Neuron (in vitro differentiated cells): ENCODE measurements at regions not wholly inside any gene's neighbourhood (a gene's known extent, or its start where the extent isn't known, plus 50 kb on each side); places are given as distances from the start of the nearest gene placed in this dataset.
A peak's percentile ranks its signal among the peaks of the same experiment; 100 is the strongest.

ENCODE experiments used
- H2AFZ ChIP-seq: one replicate; pipeline ENCODE4 v1.6.1; 2013; ENCODE audit warnings: low read depth, mild to moderate bottlenecking, inconsistent platforms, low read length, moderate library complexity
- H3K27me3 ChIP-seq: one replicate; pipeline ENCODE4 v1.6.1; 2013; ENCODE audit warnings: low read length; ENCODE audit not compliant: insufficient read depth
- H3K36me3 ChIP-seq: one replicate; pipeline ENCODE4 v1.6.1; 2013; ENCODE audit warnings: low read length; ENCODE audit not compliant: insufficient read depth
- H3K4me1 ChIP-seq: one replicate; pipeline ENCODE4 v1.6.1; 2013; ENCODE audit warnings: low read length; ENCODE audit not compliant: insufficient read depth
- H3K4me3 ChIP-seq: 2 replicates; pipeline ENCODE4 v1.5.1; 2013; ENCODE audit warnings: mild to moderate bottlenecking, low read length, moderate library complexity
- H3K9me3 ChIP-seq: one replicate; pipeline ENCODE4 v1.6.1; 2013; ENCODE audit warnings: low read length

GRCh38 chr3:41104147-41104546 lies 95.2 kb upstream of the CTNNB1 start:
- Histone ChIP-seq H2AFZ (no peak overlapping the region), H3K36me3 (no peaks in the 10 kb centered on the region), H3K27me3 (no peaks in the 10 kb centered on the region), H3K9me3 (no peaks in the 10 kb centered on the region), H3K4me3 (no peak overlapping the region), H3K4me1 (no peaks in the 10 kb centered on the region)

- Histone ChIP-seq H2AFZ (no peak overlapping the region), H3K4me1 (no peaks in the 10 kb centered on the region), H3K36me3 (no peaks in the 10 kb centered on the region), H3K27me3 (no peaks in the 10 kb centered on the region), H3K4me3 (no peak overlapping the region), H3K9me3 (no peaks in the 10 kb centered on the region)
Measured at GRCh38 chr3:41106691-41107090, 92.6 kb upstream of the CTNNB1 start.

- Histone ChIP-seq H3K36me3 (no peaks in the 10 kb centered on the region), H3K4me1 (no peaks in the 10 kb centered on the region), H3K9me3 (no peaks in the 10 kb centered on the region), H2AFZ (no peak overlapping the region), H3K27me3 (no peaks in the 10 kb centered on the region), H3K4me3 (no peak overlapping the region)
Measured at GRCh38 chr3:41111011-41111410, 88.3 kb upstream of the CTNNB1 start.

GRCh38 chr3:41112466-41112865 lies 86.8 kb upstream of the CTNNB1 start:
- Histone ChIP-seq H3K4me1 (no peaks in the 10 kb centered on the region), H3K27me3 (no peaks in the 10 kb centered on the region)

GRCh38 chr3:41115069-41115468 lies 84.2 kb upstream of the CTNNB1 start:
- no peak overlapping the region for H3K4me3 ChIP-seq
- H3K9me3 ChIP-seq = no peaks in the 10 kb centered on the region
- H2AFZ ChIP-seq = no peak overlapping the region
- no peaks in the 10 kb centered on the region for H3K36me3 ChIP-seq
- H3K4me1 ChIP-seq = no peaks in the 10 kb centered on the region
- no peaks in the 10 kb centered on the region for H3K27me3 ChIP-seq

More at GRCh38 chr3:41112466-41112865, 86.8 kb upstream of the CTNNB1 start:
- no peak overlapping the region for H2AFZ ChIP-seq
- no peak overlapping the region for H3K4me3 ChIP-seq
- H3K9me3 ChIP-seq = no peaks in the 10 kb centered on the region
- H3K36me3 ChIP-seq = no peaks in the 10 kb centered on the region

- Histone ChIP-seq H3K4me1 (no peaks in the 10 kb centered on the region), H3K9me3 (no peaks in the 10 kb centered on the region), H3K27me3 (no peaks in the 10 kb centered on the region), H2AFZ (no peak overlapping the region), H3K4me3 (no peak overlapping the region), H3K36me3 (no peaks in the 10 kb centered on the region)
Measured at GRCh38 chr3:41116851-41117250, 82.5 kb upstream of the CTNNB1 start.

GRCh38 chr3:41117398-41117870 lies 81.9 kb upstream of the CTNNB1 start:
- Histone ChIP-seq H3K9me3 (no peaks in the 10 kb centered on the region), H3K27me3 (no peaks in the 10 kb centered on the region)

GRCh38 chr3:41118461-41119390 lies 80.6 kb upstream of the CTNNB1 start:
- no peak overlapping the region for H2AFZ ChIP-seq
- H3K27me3 ChIP-seq = no peaks in the 10 kb centered on the region
- no peak overlapping the region for H3K4me3 ChIP-seq
- no peaks in the 10 kb centered on the region for H3K36me3 ChIP-seq
- no peaks in the 10 kb centered on the region for H3K9me3 ChIP-seq
- no peaks in the 10 kb centered on the region for H3K4me1 ChIP-seq

More at GRCh38 chr3:41117398-41117870, 81.9 kb upstream of the CTNNB1 start:
- no peak overlapping the region for H3K4me3 ChIP-seq
- no peaks in the 10 kb centered on the region for H3K36me3 ChIP-seq
- H2AFZ ChIP-seq = no peak overlapping the region
- H3K4me1 ChIP-seq = no peaks in the 10 kb centered on the region

- Histone ChIP-seq H3K4me3 (no peak overlapping the region), H3K9me3 (no peaks in the 10 kb centered on the region), H3K27me3 (no peaks in the 10 kb centered on the region), H3K4me1 (no peaks in the 10 kb centered on the region), H2AFZ (peak overlapping the region; percentile 44), H3K36me3 (no peaks in the 10 kb centered on the region)
Measured at GRCh38 chr3:41120460-41120859, 78.8 kb upstream of the CTNNB1 start.

GRCh38 chr3:41125258-41125657 lies 74.0 kb upstream of the CTNNB1 start:
- H3K36me3 ChIP-seq = no peaks in the 10 kb centered on the region
- H3K4me1 ChIP-seq = no peaks in the 10 kb centered on the region
- no peak overlapping the region for H2AFZ ChIP-seq
- H3K4me3 ChIP-seq = no peak overlapping the region
- H3K27me3 ChIP-seq = no peaks in the 10 kb centered on the region
- H3K9me3 ChIP-seq = peaks cover 2% of the 10 kb centered on the region

- no peaks in the 10 kb centered on the region for H3K4me1 ChIP-seq
- H2AFZ ChIP-seq = no peak overlapping the region
- no peak overlapping the region for H3K4me3 ChIP-seq
- H3K36me3 ChIP-seq = no peaks in the 10 kb centered on the region
- peaks cover 2% of the 10 kb centered on the region for H3K9me3 ChIP-seq
- no peaks in the 10 kb centered on the region for H3K27me3 ChIP-seq
Measured at GRCh38 chr3:41126472-41126871, 72.8 kb upstream of the CTNNB1 start.

GRCh38 chr3:41126961-41127360 lies 72.3 kb upstream of the CTNNB1 start:
- H3K4me1 ChIP-seq = no peaks in the 10 kb centered on the region
- H3K27me3 ChIP-seq = no peaks in the 10 kb centered on the region
- H2AFZ ChIP-seq = no peak overlapping the region
- H3K36me3 ChIP-seq = no peaks in the 10 kb centered on the region
- H3K9me3 ChIP-seq = peaks cover 2% of the 10 kb centered on the region
- H3K4me3 ChIP-seq = no peak overlapping the region

- Histone ChIP-seq H3K36me3 (no peaks in the 10 kb centered on the region), H3K4me1 (no peaks in the 10 kb centered on the region), H3K9me3 (peaks cover 2% of the 10 kb centered on the region), H2AFZ (no peak overlapping the region), H3K4me3 (no peak overlapping the region), H3K27me3 (no peaks in the 10 kb centered on the region)
Measured at GRCh38 chr3:41127414-41127813, 71.9 kb upstream of the CTNNB1 start.
